Neural crest cell (in vitro differentiated cells): ENCODE measurements at regions not wholly inside any gene's neighbourhood (a gene's known extent, or its start where the extent isn't known, plus 50 kb on each side); places are given as distances from the start of the nearest gene placed in this dataset.
A peak's percentile ranks its signal among the peaks of the same experiment; 100 is the strongest.
"Not testable (repeated sequence)": the region's sequence is repeated elsewhere in the genome, so short reads cannot be mapped to it uniquely, and the experiment has no call there.

Experiments
- DNase-seq: peaks from one replicate; pipeline ENCODE4 v3.0.0; 2021; ENCODE audit warnings: low read depth, mixed read lengths, low spot score
- H3K27ac Mint-ChIP-seq: one replicate; pipeline ENCODE4 v1.8.0; 2021; ENCODE audit warnings: mild to moderate bottlenecking, mixed read lengths; ENCODE audit not compliant: unreplicated experiment
- H3K27me3 Mint-ChIP-seq: 2 replicates; pipeline ENCODE4 v1.8.0; 2021; ENCODE audit warnings: low read depth, mild to moderate bottlenecking, mixed read lengths
- H3K36me3 Mint-ChIP-seq: 2 replicates; pipeline ENCODE4 v1.8.0; 2021; ENCODE audit warnings: low read depth, mild to moderate bottlenecking, mixed read lengths
- H3K4me1 Mint-ChIP-seq: 2 replicates; pipeline ENCODE4 v1.8.0; 2021; ENCODE audit warnings: mixed read lengths
- H3K4me3 Mint-ChIP-seq: one replicate; pipeline ENCODE4 v1.8.0; 2021; ENCODE audit warnings: mild to moderate bottlenecking, mixed read lengths
- H3K9me3 Mint-ChIP-seq: 2 replicates; pipeline ENCODE4 v1.8.0; 2021; ENCODE audit warnings: mixed read lengths
- TF ChIP-seq, protein P1 (sequence below): fragments of 200-600 bp; sonication (generic); conservative IDR thresholded peaks from 2 replicates; pipeline ENCODE4 v1.5.0; 2021; ENCODE audit warnings: antibody characterized with exemption, mild to moderate bottlenecking

DNA sequence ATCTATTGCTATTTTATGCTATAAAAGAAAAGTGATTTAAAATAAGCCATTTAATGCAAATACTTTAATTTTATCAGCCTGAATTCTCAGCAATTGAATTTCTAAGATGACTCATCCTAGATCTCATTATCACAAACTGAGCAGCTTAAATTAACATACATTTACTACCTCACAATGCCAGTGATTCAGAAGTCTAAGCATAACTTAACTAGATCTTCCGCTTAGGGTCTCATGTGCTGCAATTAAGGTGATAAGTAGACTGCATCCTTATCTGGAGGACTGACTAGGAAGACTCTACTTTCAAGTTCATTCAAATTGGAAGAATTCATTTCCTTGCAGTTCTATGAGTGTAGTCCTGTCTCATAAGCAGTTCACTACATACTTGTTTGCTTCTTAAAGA, 286.6 kb downstream of the COL11A1 start:
- Mint-ChIP-seq H3K4me1 (no peaks in the 10 kb centered on the region), H3K9me3 (no peaks in the 10 kb centered on the region), H3K4me3 (no peak overlapping the region), H3K27ac (no peak overlapping the region), H3K27me3 (no peaks in the 10 kb centered on the region), H3K36me3 (no peaks in the 10 kb centered on the region)
- no peak for DNase-seq
- TF ChIP-seq, protein P1, sequence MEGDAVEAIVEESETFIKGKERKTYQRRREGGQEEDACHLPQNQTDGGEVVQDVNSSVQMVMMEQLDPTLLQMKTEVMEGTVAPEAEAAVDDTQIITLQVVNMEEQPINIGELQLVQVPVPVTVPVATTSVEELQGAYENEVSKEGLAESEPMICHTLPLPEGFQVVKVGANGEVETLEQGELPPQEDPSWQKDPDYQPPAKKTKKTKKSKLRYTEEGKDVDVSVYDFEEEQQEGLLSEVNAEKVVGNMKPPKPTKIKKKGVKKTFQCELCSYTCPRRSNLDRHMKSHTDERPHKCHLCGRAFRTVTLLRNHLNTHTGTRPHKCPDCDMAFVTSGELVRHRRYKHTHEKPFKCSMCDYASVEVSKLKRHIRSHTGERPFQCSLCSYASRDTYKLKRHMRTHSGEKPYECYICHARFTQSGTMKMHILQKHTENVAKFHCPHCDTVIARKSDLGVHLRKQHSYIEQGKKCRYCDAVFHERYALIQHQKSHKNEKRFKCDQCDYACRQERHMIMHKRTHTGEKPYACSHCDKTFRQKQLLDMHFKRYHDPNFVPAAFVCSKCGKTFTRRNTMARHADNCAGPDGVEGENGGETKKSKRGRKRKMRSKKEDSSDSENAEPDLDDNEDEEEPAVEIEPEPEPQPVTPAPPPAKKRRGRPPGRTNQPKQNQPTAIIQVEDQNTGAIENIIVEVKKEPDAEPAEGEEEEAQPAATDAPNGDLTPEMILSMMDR = no peak

DNA sequence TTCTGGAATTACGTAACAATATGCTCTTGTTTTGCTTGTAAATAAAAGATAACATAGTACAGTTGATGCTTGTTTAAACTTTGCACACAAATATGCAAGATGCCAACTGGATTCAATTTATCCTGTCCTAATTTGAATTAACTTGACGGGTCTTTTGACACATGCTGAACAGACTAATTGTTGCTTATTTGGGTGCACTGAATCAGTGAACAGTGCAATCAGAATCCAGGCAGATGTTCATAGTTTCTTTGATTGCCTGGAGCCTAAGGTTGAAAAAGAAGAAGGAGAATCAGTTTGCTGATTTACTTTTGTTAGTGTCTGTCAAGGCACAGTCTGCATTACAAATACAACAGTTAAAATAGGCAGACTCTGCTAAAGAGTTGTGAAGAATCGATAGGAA, 307.9 kb downstream of the COL11A1 start:
- H3K4me3 Mint-ChIP-seq = no peak overlapping the region
- H3K27me3 Mint-ChIP-seq = no peaks in the 10 kb centered on the region
- no peaks in the 10 kb centered on the region for H3K36me3 Mint-ChIP-seq

DNA sequence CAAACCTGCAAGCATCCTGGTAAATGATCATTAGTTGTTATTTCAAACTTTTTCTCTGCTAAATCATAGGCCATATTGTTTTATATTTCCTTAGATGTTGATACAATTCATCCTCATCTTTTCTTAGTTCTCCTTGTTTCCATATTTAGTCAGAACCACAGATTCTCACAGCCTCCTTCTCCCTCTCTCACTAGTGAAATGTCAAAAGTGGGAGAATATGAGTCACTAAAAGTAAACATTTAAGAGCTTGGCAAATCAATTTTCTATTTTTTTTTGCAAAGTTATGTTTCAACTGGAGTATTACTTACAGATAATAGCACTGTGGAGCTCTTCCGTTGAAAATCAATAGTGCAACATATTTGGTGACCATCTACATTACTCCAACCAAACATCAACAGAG, 308.8 kb downstream of the COL11A1 start:
- H3K36me3 Mint-ChIP-seq = no peaks in the 10 kb centered on the region
- TF ChIP-seq, protein P1 = no peak
- no peak overlapping the region for H3K27ac Mint-ChIP-seq
- H3K9me3 Mint-ChIP-seq = no peaks in the 10 kb centered on the region
- no peaks in the 10 kb centered on the region for H3K4me1 Mint-ChIP-seq
- H3K4me3 Mint-ChIP-seq = no peak overlapping the region
- H3K27me3 Mint-ChIP-seq = no peaks in the 10 kb centered on the region
- DNase-seq = no peak

More for the DNA sequence above, 307.9 kb downstream of the COL11A1 start:
- peaks cover 2% of the 10 kb centered on the region for H3K9me3 Mint-ChIP-seq
- H3K27ac Mint-ChIP-seq = no peak overlapping the region
- TF ChIP-seq, protein P1 = no peak
- H3K4me1 Mint-ChIP-seq = no peaks in the 10 kb centered on the region
- no peak for DNase-seq

DNA sequence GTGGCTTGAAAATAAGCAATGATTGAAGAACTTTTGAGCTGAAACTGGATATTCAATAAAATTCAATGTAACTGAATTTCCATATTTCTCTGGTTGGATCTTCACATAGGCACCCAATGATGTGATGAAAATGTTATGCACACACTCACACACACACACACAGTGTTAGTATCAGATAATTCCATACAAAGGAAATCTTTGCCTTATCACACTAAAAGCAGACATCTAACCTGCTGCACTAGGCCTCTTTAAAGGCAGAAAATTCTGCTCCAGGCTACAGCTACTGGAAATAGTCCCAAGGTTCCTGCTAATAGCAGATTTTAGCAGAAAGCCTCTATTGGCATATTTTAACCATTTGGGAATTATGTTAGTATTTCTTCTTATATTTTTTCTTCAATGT, 309.6 kb downstream of the COL11A1 start:
- Mint-ChIP-seq H3K27ac (no peak overlapping the region), H3K36me3 (no peaks in the 10 kb centered on the region), H3K4me3 (no peak overlapping the region), H3K27me3 (no peaks in the 10 kb centered on the region), H3K9me3 (no peaks in the 10 kb centered on the region), H3K4me1 (no peaks in the 10 kb centered on the region)
- DNase-seq = no peak
- TF ChIP-seq, protein P1 = no peak

DNA sequence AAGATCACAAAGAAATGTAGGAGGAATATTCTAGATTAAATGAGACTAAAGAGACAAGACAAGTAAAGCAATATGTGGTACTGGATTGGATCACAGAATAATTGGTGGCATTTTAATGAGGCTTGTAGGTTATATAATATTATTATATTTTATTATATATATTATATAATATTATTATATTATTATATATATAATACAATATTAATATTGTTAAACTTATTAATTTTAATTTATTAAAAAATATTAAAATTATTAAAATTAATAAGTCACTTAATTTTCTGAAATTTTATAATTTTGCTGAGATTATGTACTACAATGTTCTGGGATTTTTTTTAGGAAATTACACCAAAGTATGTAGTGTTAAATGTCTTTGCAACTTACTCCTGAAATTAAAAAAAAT, 311.9 kb downstream of the COL11A1 start:
- Mint-ChIP-seq H3K27ac (no peak overlapping the region), H3K36me3 (no peaks in the 10 kb centered on the region), H3K9me3 (no peaks in the 10 kb centered on the region), H3K27me3 (no peaks in the 10 kb centered on the region), H3K4me1 (no peaks in the 10 kb centered on the region), H3K4me3 (no peak overlapping the region)
- DNase-seq = no peak
- TF ChIP-seq, protein P1 = no peak

DNA sequence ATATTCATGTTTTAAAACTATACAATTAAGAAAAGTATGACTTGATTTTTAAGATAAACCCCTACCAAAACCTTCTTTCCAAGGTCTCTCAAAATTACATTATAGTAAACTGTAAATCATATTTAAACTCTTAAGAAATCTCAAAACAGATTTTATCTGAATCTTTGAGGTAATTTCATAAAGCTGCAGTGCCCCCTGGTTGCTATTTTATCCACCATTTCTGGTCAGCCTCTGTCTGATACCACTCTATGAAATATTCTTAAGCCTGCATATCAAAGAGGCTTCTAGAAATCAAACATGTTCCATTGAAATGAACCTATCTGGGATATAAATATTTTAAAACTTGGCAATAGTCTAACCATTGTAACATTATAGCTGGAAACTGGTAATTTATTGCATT, 317.3 kb downstream of the COL11A1 start:
- TF ChIP-seq, protein P1 = peak; percentile 38
- no peak overlapping the region for H3K27ac Mint-ChIP-seq
- no peaks in the 10 kb centered on the region for H3K4me1 Mint-ChIP-seq
- H3K4me3 Mint-ChIP-seq = no peak overlapping the region
- no peaks in the 10 kb centered on the region for H3K27me3 Mint-ChIP-seq
- no peaks in the 10 kb centered on the region for H3K36me3 Mint-ChIP-seq
- no peaks in the 10 kb centered on the region for H3K9me3 Mint-ChIP-seq
- DNase-seq = no peak

DNA sequence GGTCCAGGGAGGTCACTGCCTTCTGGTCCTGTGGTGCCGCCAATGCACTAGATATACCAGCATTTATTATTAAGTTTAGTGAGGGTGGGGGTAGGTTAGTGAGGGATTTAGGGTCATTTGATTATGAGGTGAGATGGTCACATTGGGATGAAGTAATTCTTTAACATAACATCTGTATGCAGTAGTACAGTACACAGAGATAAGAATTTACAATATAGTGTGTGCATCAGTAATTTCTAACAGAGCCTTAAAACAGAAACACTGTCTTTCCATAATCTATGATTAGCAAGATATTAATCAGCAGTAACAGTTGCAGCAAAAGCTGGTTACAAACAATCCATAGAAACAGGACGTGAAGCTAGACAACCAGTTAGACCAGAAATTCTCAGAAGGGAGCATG, 318.4 kb downstream of the COL11A1 start:
- not testable (repeated sequence) for H3K9me3 Mint-ChIP-seq, DNase-seq, H3K27me3 Mint-ChIP-seq, H3K4me3 Mint-ChIP-seq, H3K36me3 Mint-ChIP-seq, H3K4me1 Mint-ChIP-seq, H3K27ac Mint-ChIP-seq
